H9 (cell line): ENCODE measurements at regions not wholly inside any gene's neighbourhood (a gene's known extent, or its start where the extent isn't known, plus 50 kb on each side); places are given as distances from the start of the nearest gene placed in this dataset.

Experiments
- DNase-seq: peaks from one replicate; pipeline ENCODE4 v3.0.0-alpha.2; 2017
- H2AFZ ChIP-seq: one replicate; pipeline ENCODE4 v1.6.1; 2013; ENCODE audit warnings: mild to moderate bottlenecking, low read length, control low read depth, moderate library complexity
- H2AK5ac ChIP-seq: 2 replicates; pipeline ENCODE4 v1.6.1; 2013; ENCODE audit warnings: low read length, control low read depth, mixed read lengths; ENCODE audit not compliant: insufficient read length
- H2BK120ac ChIP-seq: one replicate; pipeline ENCODE4 v1.6.1; 2013; ENCODE audit warnings: low read depth, mild to moderate bottlenecking, low read length, control low read depth, inconsistent platforms; ENCODE audit not compliant: poor library complexity, severe bottlenecking
- H2BK12ac ChIP-seq: 2 replicates; pipeline ENCODE4 v1.6.1; 2013; ENCODE audit warnings: low read length, control low read depth, mixed read lengths, low read depth; ENCODE audit not compliant: insufficient read length
- H2BK15ac ChIP-seq: 2 replicates; pipeline ENCODE4 v1.6.1; 2013; ENCODE audit warnings: low read depth, low read length, control low read depth
- H2BK20ac ChIP-seq: one replicate; pipeline ENCODE4 v1.6.1; 2013; ENCODE audit warnings: low read depth, mild to moderate bottlenecking, low read length, control low read depth, inconsistent platforms; ENCODE audit not compliant: poor library complexity, severe bottlenecking
- H2BK5ac ChIP-seq: 2 replicates; pipeline ENCODE4 v1.6.1; 2013; ENCODE audit warnings: low read length, control low read depth, mixed read lengths; ENCODE audit not compliant: insufficient read length
- H3K14ac ChIP-seq: 2 replicates; pipeline ENCODE4 v1.6.1; 2013; ENCODE audit warnings: low read length, control low read depth; ENCODE audit not compliant: insufficient read depth
- H3K18ac ChIP-seq: 2 replicates; pipeline ENCODE4 v1.6.1; 2013; ENCODE audit warnings: low read depth, mild to moderate bottlenecking, mixed read lengths, low read length, control low read depth; ENCODE audit not compliant: insufficient read length
- H3K23ac ChIP-seq: 2 replicates; pipeline ENCODE4 v1.6.1; 2013; ENCODE audit warnings: low read length, control low read depth, mixed read lengths, low read depth; ENCODE audit not compliant: insufficient read length
- H3K23me2 ChIP-seq: 2 replicates; pipeline ENCODE4 v1.6.1; 2013; ENCODE audit warnings: low read depth, mild to moderate bottlenecking, mixed read lengths, low read length, control low read depth; ENCODE audit not compliant: insufficient read length, poor library complexity, severe bottlenecking
- H3K27ac ChIP-seq: 2 replicates; pipeline ENCODE4 v1.5.1; 2013; ENCODE audit warnings: low read length, control low read depth, mixed read lengths, low read depth; ENCODE audit not compliant: insufficient read length
- H3K27me3 ChIP-seq: 2 replicates; pipeline ENCODE4 v1.6.1; 2013; ENCODE audit warnings: low read length, control low read depth, inconsistent platforms; ENCODE audit not compliant: insufficient read depth
- H3K4ac ChIP-seq: 2 replicates; pipeline ENCODE4 v1.6.1; 2013; ENCODE audit warnings: low read depth, mild to moderate bottlenecking, control low read depth, inconsistent platforms, low read length, moderate library complexity
- H3K4me1 ChIP-seq: 2 replicates; pipeline ENCODE4 v1.6.1; 2013; ENCODE audit warnings: low read length, control low read depth, inconsistent platforms; ENCODE audit not compliant: insufficient read depth
- H3K4me2 ChIP-seq: 2 replicates; pipeline ENCODE4 v1.6.1; 2013; ENCODE audit warnings: low read length, control low read depth, mixed read lengths; ENCODE audit not compliant: insufficient read length, insufficient read depth
- H3K56ac ChIP-seq: 2 replicates; pipeline ENCODE4 v1.6.1; 2013; ENCODE audit warnings: low read depth, mild to moderate bottlenecking, mixed read lengths, low read length, control low read depth; ENCODE audit not compliant: insufficient read length
- H3K79me1 ChIP-seq: 2 replicates; pipeline ENCODE4 v1.6.1; 2013; ENCODE audit warnings: low read depth, mild to moderate bottlenecking, moderate library complexity, low read length, control low read depth, inconsistent platforms; ENCODE audit not compliant: insufficient read depth, poor library complexity, severe bottlenecking
- H3K79me2 ChIP-seq: 2 replicates; pipeline ENCODE4 v1.6.1; 2013; ENCODE audit warnings: low read length, control low read depth, inconsistent platforms; ENCODE audit not compliant: insufficient read depth
- H3K9ac ChIP-seq: 2 replicates; pipeline ENCODE4 v1.6.1; 2013; ENCODE audit warnings: low read length, control low read depth, mixed read lengths; ENCODE audit not compliant: insufficient read length; ENCODE audit errors: extremely low read depth
- H3K9me3 ChIP-seq: one replicate; pipeline ENCODE4 v1.6.1; 2013; ENCODE audit warnings: low read depth, low read length, inconsistent platforms; ENCODE audit not compliant: control insufficient read depth
- H3T11ph ChIP-seq: one replicate; pipeline ENCODE4 v1.6.1; 2013; ENCODE audit warnings: mild to moderate bottlenecking, low read length, control low read depth, inconsistent platforms
- H4K20me1 ChIP-seq: one replicate; pipeline ENCODE4 v1.6.1; 2013; ENCODE audit not compliant: control insufficient read depth, insufficient read length, insufficient read depth
- H4K5ac ChIP-seq: 2 replicates; pipeline ENCODE4 v1.6.1; 2013; ENCODE audit warnings: low read depth, mild to moderate bottlenecking, mixed read lengths, low read length, control low read depth; ENCODE audit not compliant: insufficient read length
- H4K8ac ChIP-seq: replicated peaks from 2 replicates; pipeline ENCODE4 v1.6.1; 2013; ENCODE audit warnings: low read length, control low read depth, mixed read lengths, low read depth; ENCODE audit not compliant: insufficient read length
- H4K91ac ChIP-seq: 2 replicates; pipeline ENCODE4 v1.6.1; 2013; ENCODE audit warnings: low read depth, mild to moderate bottlenecking, moderate library complexity, mixed read lengths, low read length, control low read depth; ENCODE audit not compliant: insufficient read length
- H3K27ac Mint-ChIP-seq, 3 experiments: 2 replicates in 2 of 3; 3 replicates in 1 of 3; pipeline ENCODE4 v1.8.0; 2020 to 2021; ENCODE audit warnings: mixed read lengths in 3 of 3, mild to moderate bottlenecking in 1 of 3, moderate library complexity in 1 of 3
- H3K27me3 Mint-ChIP-seq: 2 replicates; pipeline ENCODE4 v1.8.0; 2021; ENCODE audit warnings: low read depth, mild to moderate bottlenecking, moderate library complexity, mixed read lengths
- H3K36me3 Mint-ChIP-seq, 3 experiments: 2 replicates in 2 of 3; 3 replicates in 1 of 3; pipeline ENCODE4 v1.8.0; 2020 to 2021; ENCODE audit warnings: low read depth in 3 of 3, mixed read lengths in 3 of 3; ENCODE audit not compliant: insufficient read depth in 1 of 3
- H3K4me1 Mint-ChIP-seq, 2 experiments: 2 replicates each; pipeline ENCODE4 v1.8.0; 2020; ENCODE audit warnings: mixed read lengths in 2 of 2
- H3K4me3 Mint-ChIP-seq, 2 experiments: 2 replicates in 1 of 2; 3 replicates in 1 of 2; pipeline ENCODE4 v1.8.0; 2020 to 2021; ENCODE audit warnings: mild to moderate bottlenecking in 2 of 2, mixed read lengths in 2 of 2, moderate library complexity in 1 of 2
- H3K9me3 Mint-ChIP-seq, 2 experiments: 2 replicates in 1 of 2; 3 replicates in 1 of 2; pipeline ENCODE4 v1.8.0; 2020; ENCODE audit warnings: mild to moderate bottlenecking in 2 of 2, mixed read lengths in 2 of 2, moderate library complexity in 1 of 2
- CTCF ChIP-seq: fragments of 200-600 bp; sonication (generic); conservative IDR thresholded peaks from 3 replicates; pipeline ENCODE4 v1.8.0; 2021; ENCODE audit warnings: antibody characterized with exemption, mild to moderate bottlenecking
- WGBS: extraction: QIAGEN DNeasy Blood & Tissue Kit; methylation state at CpG from one replicate; pipeline ENCODE4 v1.1.7; 2013; ENCODE audit warnings: missing lambda C conversion rate, low lambda C conversion rate, mixed read lengths; ENCODE audit not compliant: insufficient read length; ENCODE audit errors: extremely low coverage; 5-methylcytosine and 5-hydroxymethylcytosine counted together

- no peaks in the 10 kb centered on the region for H4K20me1 ChIP-seq
- H3K4me1 ChIP-seq = no peaks in the 10 kb centered on the region; the same call in 1 of the 2 replicates
- H3K79me1 ChIP-seq = no peaks in the 10 kb centered on the region
- no peak for TF ChIP-seq CTCF
- WGBS = no CpG with 5 or more reads among the region's 5 CpGs
- no peak overlapping the region for H2AFZ ChIP-seq
- peaks cover 0 to 10% (median 3%) of the 10 kb centered on the region in 3 experiments; a peak in 3 of 7 replicates for H3K36me3 Mint-ChIP-seq
- no peak overlapping the region for H2BK120ac ChIP-seq
- H3K14ac ChIP-seq = no peak overlapping the region
- H3K18ac ChIP-seq = no peak overlapping the region
- H3K9me3 Mint-ChIP-seq = peaks cover 11 to 19% of the 10 kb centered on the region in 2 experiments; a peak in 3 of 5 replicates
- no peak overlapping the region for H2BK20ac ChIP-seq
- H3K9me3 ChIP-seq = no peaks in the 10 kb centered on the region
- no peaks in the 10 kb centered on the region for H3K23me2 ChIP-seq
- no peak overlapping the region for H3K4me3 Mint-ChIP-seq
- H3K27ac ChIP-seq = no peak overlapping the region
- no peak overlapping the region for H4K5ac ChIP-seq
- no peak overlapping the region for H3K23ac ChIP-seq
- no peaks in the 10 kb centered on the region for H3K79me2 ChIP-seq
- DNase-seq = no peak
- H2AK5ac ChIP-seq = no peak overlapping the region
- no peak overlapping the region for H2BK15ac ChIP-seq
- no peak overlapping the region for H2BK5ac ChIP-seq
- H3K56ac ChIP-seq = no peak overlapping the region
- H3T11ph ChIP-seq = no peak overlapping the region
- no peak overlapping the region for H4K8ac ChIP-seq
- H3K9ac ChIP-seq = no peak overlapping the region
- H3K4ac ChIP-seq = no peak overlapping the region
- no peaks in the 10 kb centered on the region; the same call in none of the 2 replicates for H3K27me3 Mint-ChIP-seq
- H3K27ac Mint-ChIP-seq = peak overlapping the region in 1 of 3 experiments; percentile 84; a peak in 1 of 7 replicates
- H4K91ac ChIP-seq = no peak overlapping the region
- H2BK12ac ChIP-seq = no peak overlapping the region
- peaks cover 24% of the 10 kb centered on the region in 2 experiments for H3K4me1 Mint-ChIP-seq
- no peaks in the 10 kb centered on the region for H3K27me3 ChIP-seq
- no peak overlapping the region for H3K4me2 ChIP-seq
Measured at GRCh38 chr17:72461757-72462156, 340.9 kb downstream of the SOX9 start.
